A549 (cell line): ENCODE measurements at regions not wholly inside any gene's neighbourhood (a gene's known extent, or its start where the extent isn't known, plus 50 kb on each side); places are given as distances from the start of the nearest gene placed in this dataset.

Source experiments
- CTCF ChIP-seq: fragments of >200 bp; sonication (Bioruptor Twin); formaldehyde crosslinking; IDR thresholded peaks from 3 replicates; pipeline ENCODE4 v1.5.1; 2016
- HMGXB4 ChIP-seq: fragments of 250-450 bp; sonication (Bioruptor Pico); IDR thresholded peaks from 2 replicates; pipeline ENCODE4 v1.5.0; 2021; ENCODE audit warnings: mild to moderate bottlenecking, moderate library complexity, borderline replicate concordance
- REST ChIP-seq: fragments of 200-600 bp; sonication (generic); IDR thresholded peaks from 2 replicates; pipeline ENCODE4 v1.6.1; 2016; ENCODE audit warnings: antibody characterized with exemption, mild to moderate bottlenecking, moderate library complexity

- TF ChIP-seq REST (no peak), CTCF (no peak), HMGXB4 (no peak)
Measured at GRCh38 chr9:107613321-107613720, 123.8 kb upstream of the KLF4 start.
